H1 (cell line): ENCODE measurements at regions not wholly inside any gene's neighbourhood (a gene's known extent, or its start where the extent isn't known, plus 50 kb on each side); places are given as distances from the start of the nearest gene placed in this dataset.

Experiments
- CTCF ChIA-PET: fragments of 300-600 bp; sonication (Branson Sonifier 250); formaldehyde crosslinking; loops from one replicate; lab custom pipeline; 2021; ENCODE audit not compliant: partially characterized antibody; lab: Charles Lee
- POLR2A ChIA-PET: fragments of 300-600 bp; sonication (Branson Sonifier 250); formaldehyde crosslinking; loops from one replicate; lab custom pipeline; 2021; ENCODE audit warnings: inconsistent platforms; ENCODE audit not compliant: partially characterized antibody; lab: Charles Lee
- DNase-seq, 2 experiments: peaks; one replicate each; pipeline versions ENCODE4 v3.0.0 to v3.0.0-alpha.2; 2010 to 2022; ENCODE audit warnings: low spot score in 2 of 2, low read depth in 1 of 2, mixed read lengths in 1 of 2
- FAIRE-seq: peaks from 2 replicates; lab custom pipeline; 2011; peaks lifted over from hg19 to GRCh38; lab: Jason Lieb, UNC
- H2AFZ ChIP-seq: 2 replicates; pipeline ENCODE4 v1.8.1; 2012; ENCODE audit warnings: low read length, inconsistent platforms
- H2AK5ac ChIP-seq: 2 replicates; pipeline ENCODE4 v1.6.1; 2013; ENCODE audit warnings: low read depth, low read length
- H2BK120ac ChIP-seq: replicated peaks from 2 replicates; pipeline ENCODE3; 2013; ENCODE audit warnings: low read depth, low read length, inconsistent platforms
- H2BK12ac ChIP-seq: 2 replicates; pipeline ENCODE4 v1.6.1; 2013; ENCODE audit warnings: low read depth, low read length
- H2BK15ac ChIP-seq: 2 replicates; pipeline ENCODE4 v1.6.1; 2013; ENCODE audit warnings: low read length
- H2BK20ac ChIP-seq: 2 replicates; pipeline ENCODE4 v1.6.1; 2013; ENCODE audit warnings: low read length
- H2BK5ac ChIP-seq: 2 replicates; pipeline ENCODE4 v1.6.1; 2013; ENCODE audit warnings: low read depth, low read length
- H3K14ac ChIP-seq: 2 replicates; pipeline ENCODE4 v1.6.1; 2013; ENCODE audit warnings: inconsistent platforms; ENCODE audit not compliant: insufficient read length
- H3K18ac ChIP-seq: 2 replicates; pipeline ENCODE4 v1.6.1; 2013; ENCODE audit warnings: low read length; ENCODE audit errors: extremely low read depth
- H3K23ac ChIP-seq: 2 replicates; pipeline ENCODE4 v1.6.1; 2013; ENCODE audit warnings: inconsistent platforms; ENCODE audit not compliant: insufficient read length
- H3K23me2 ChIP-seq: 2 replicates; pipeline ENCODE4 v1.6.1; 2013; ENCODE audit warnings: low read depth, low read length
- H3K27ac ChIP-seq: 2 replicates; pipeline ENCODE4 v1.6.1; 2011; ENCODE audit warnings: low read depth, low read length, inconsistent platforms
- H3K27me3 ChIP-seq, 4 experiments: replicated peaks in 1 of 4; 1 replicate in 1 of 4; 2 replicates in 3 of 4; pipeline versions ENCODE4 v1.6.1 to v1.8.1; 2011 to 2013; ENCODE audit warnings: low read length in 3 of 4, mild to moderate bottlenecking in 3 of 4, inconsistent platforms in 2 of 4, mixed read lengths in 2 of 4, moderate library complexity in 1 of 4; ENCODE audit not compliant: control insufficient read depth in 3 of 4, insufficient read depth in 3 of 4; ENCODE audit errors: extremely low read depth in 1 of 4
- H3K36me3 ChIP-seq, 4 experiments: 2 replicates each; pipeline versions ENCODE4 v1.6.1 to v1.8.1; 2011 to 2013; ENCODE audit warnings: mild to moderate bottlenecking in 4 of 4, low read length in 3 of 4, moderate library complexity in 2 of 4, control low read depth in 1 of 4, inconsistent platforms in 1 of 4; ENCODE audit not compliant: insufficient read depth in 4 of 4, control insufficient read depth in 2 of 4
- H3K4ac ChIP-seq: replicated peaks from 2 replicates; pipeline ENCODE3; 2013; ENCODE audit warnings: low read length, low read depth, mixed read lengths, inconsistent platforms; ENCODE audit not compliant: insufficient read length
- H3K4me1 ChIP-seq, 4 experiments: replicated peaks in 1 of 4; 1 replicate in 1 of 4; 2 replicates in 3 of 4; pipeline versions ENCODE4 v1.6.1 to v1.8.1; 2011 to 2013; ENCODE audit warnings: low read length in 3 of 4, inconsistent platforms in 2 of 4, mixed read lengths in 1 of 4; ENCODE audit not compliant: insufficient read depth in 4 of 4, control insufficient read depth in 3 of 4
- H3K4me2 ChIP-seq, 2 experiments: 2 replicates each; pipeline versions ENCODE4 v1.6.1 to v1.8.1; 2011 to 2013; ENCODE audit warnings: low read depth in 2 of 2, low read length in 2 of 2, control low read depth in 1 of 2, inconsistent platforms in 1 of 2, mild to moderate bottlenecking in 1 of 2; ENCODE audit not compliant: insufficient read depth in 1 of 2
- H3K4me3 ChIP-seq, 4 experiments: fragments of 200-600, 300-600 bp in 1 of 4; sonication (generic), shearing (Covaris generic), sonication (Bioruptor Twin) in 1 of 4; 2 replicates each; pipeline versions ENCODE4 v1.5.1 to v1.8.1; 2011 to 2016; ENCODE audit warnings: low read length in 4 of 4, low read depth in 3 of 4, control low read depth in 2 of 4, inconsistent platforms in 2 of 4, mild to moderate bottlenecking in 2 of 4, mixed read lengths in 1 of 4, moderate library complexity in 1 of 4; ENCODE audit not compliant: insufficient read depth in 2 of 4; ENCODE audit errors: extremely low read depth in 1 of 4
- H3K56ac ChIP-seq: replicated peaks from 2 replicates; pipeline ENCODE3; 2013; ENCODE audit warnings: low read depth, mild to moderate bottlenecking, mixed read lengths, low read length, inconsistent platforms; ENCODE audit not compliant: insufficient read length
- H3K79me1 ChIP-seq: 2 replicates; pipeline ENCODE4 v1.6.1; 2013; ENCODE audit warnings: low read depth, low read length, control low read depth
- H3K79me2 ChIP-seq, 2 experiments: 2 replicates each; pipeline versions ENCODE4 v1.6.1 to v1.8.1; 2012 to 2013; ENCODE audit warnings: low read length in 2 of 2, mild to moderate bottlenecking in 2 of 2, inconsistent platforms in 1 of 2; ENCODE audit not compliant: insufficient read depth in 2 of 2, control insufficient read depth in 1 of 2
- H3K9ac ChIP-seq, 4 experiments: replicated peaks in 1 of 4; 1 replicate in 1 of 4; 2 replicates in 3 of 4; pipeline versions ENCODE4 v1.6.1 to v1.8.1; 2011 to 2013; ENCODE audit warnings: low read depth in 3 of 4, low read length in 3 of 4, control low read depth in 2 of 4, mild to moderate bottlenecking in 2 of 4, moderate library complexity in 2 of 4, inconsistent platforms in 1 of 4; ENCODE audit errors: extremely low read depth in 1 of 4
- H3K9me3 ChIP-seq, 2 experiments: 2 replicates each; pipeline versions ENCODE4 v1.6.1 to v1.8.1; 2012 to 2013; ENCODE audit warnings: mild to moderate bottlenecking in 2 of 2, moderate library complexity in 2 of 2, control low read depth in 1 of 2, inconsistent platforms in 1 of 2, low read depth in 1 of 2, low read length in 1 of 2, mixed read lengths in 1 of 2; ENCODE audit not compliant: insufficient read depth in 2 of 2
- H4K20me1 ChIP-seq, 2 experiments: replicated peaks in 1 of 2; 2 replicates each; pipeline versions ENCODE3 to v1.8.1; 2011 to 2013; ENCODE audit warnings: inconsistent platforms in 2 of 2, low read length in 2 of 2, mild to moderate bottlenecking in 1 of 2; ENCODE audit not compliant: insufficient read depth in 2 of 2, control insufficient read depth in 1 of 2
- H4K5ac ChIP-seq: 2 replicates; pipeline ENCODE4 v1.6.1; 2013; ENCODE audit warnings: low read length, low read depth, mixed read lengths, inconsistent platforms; ENCODE audit not compliant: insufficient read length
- H4K8ac ChIP-seq: 2 replicates; pipeline ENCODE4 v1.8.0; 2013; ENCODE audit warnings: mild to moderate bottlenecking, moderate library complexity, low read length, inconsistent platforms; ENCODE audit not compliant: insufficient read depth; ENCODE audit errors: extremely low read depth
- H4K91ac ChIP-seq: replicated peaks from 2 replicates; pipeline ENCODE3; 2013; ENCODE audit warnings: low read length, mixed read lengths, inconsistent platforms; ENCODE audit not compliant: insufficient read length
- ATF3 ChIP-seq: IDR thresholded peaks from 2 replicates; pipeline ENCODE4 v1.6.1; 2011; ENCODE audit warnings: low read depth, mild to moderate bottlenecking, low read length; ENCODE audit not compliant: insufficient read depth
- BACH1 ChIP-seq: IDR thresholded peaks from 2 replicates; pipeline ENCODE4 v1.6.1; 2012; ENCODE audit warnings: low read length, improper control_type of control experiment
- BCL11A ChIP-seq, 2 experiments: IDR thresholded peaks; one replicate each; pipeline ENCODE4 v1.6.1; 2011; ENCODE audit warnings: low read depth in 2 of 2, low read length in 2 of 2, mild to moderate bottlenecking in 2 of 2
- CHD2 ChIP-seq: IDR thresholded peaks from 2 replicates; pipeline ENCODE4 v1.6.1; 2012; ENCODE audit warnings: low read length, improper control_type of control experiment
- FOSL1 ChIP-seq: IDR thresholded peaks from 2 replicates; pipeline ENCODE4 v1.6.1; 2011; ENCODE audit warnings: mild to moderate bottlenecking, low read depth, low read length, moderate library complexity; ENCODE audit not compliant: insufficient read depth
- GTF2F1 ChIP-seq: IDR thresholded peaks from 2 replicates; pipeline ENCODE4 v1.6.1; 2012; ENCODE audit warnings: low read depth, low read length, improper control_type of control experiment, borderline replicate concordance
- HDAC6 ChIP-seq: IDR thresholded peaks from one replicate; pipeline ENCODE4 v1.7.1; 2012; ENCODE audit warnings: low read depth, mild to moderate bottlenecking, inconsistent platforms, low read length, moderate library complexity
- MAFK ChIP-seq: IDR thresholded peaks from 2 replicates; pipeline ENCODE4 v1.6.1; 2012; ENCODE audit warnings: low read depth, mild to moderate bottlenecking, improper control_type of control experiment, low read length
- MAX ChIP-seq: IDR thresholded peaks from 2 replicates; pipeline ENCODE4 v1.6.1; 2012; ENCODE audit warnings: inconsistent platforms
- PHF8 ChIP-seq: fragments of 200-600 bp; sonication (generic); conservative IDR thresholded peaks from 2 replicates; pipeline ENCODE4 v1.7.1; 2012; ENCODE audit warnings: low read depth, mild to moderate bottlenecking, inconsistent platforms, low read length, moderate library complexity
- POU5F1 ChIP-seq: IDR thresholded peaks from 2 replicates; pipeline ENCODE4 v1.6.1; 2011; ENCODE audit warnings: low read depth, mild to moderate bottlenecking, low read length, moderate library complexity
- RAD21 ChIP-seq, 2 experiments: IDR thresholded peaks in 1 of 2; conservative IDR thresholded peaks in 1 of 2; 2 replicates each; pipeline ENCODE4 v1.6.1; 2011; ENCODE audit warnings: low read depth in 2 of 2, low read length in 2 of 2, improper control_type of control experiment in 1 of 2, inconsistent platforms in 1 of 2, mild to moderate bottlenecking in 1 of 2, moderate library complexity in 1 of 2
- RBBP5 ChIP-seq: IDR thresholded peaks from 2 replicates; pipeline ENCODE4 v1.7.1; 2012; ENCODE audit warnings: low read depth, mild to moderate bottlenecking, inconsistent platforms, low read length, moderate library complexity, borderline replicate concordance
- SIRT6 ChIP-seq: IDR thresholded peaks from one replicate; pipeline ENCODE4 v1.7.1; 2012; ENCODE audit warnings: low read length, inconsistent platforms
- TCF12 ChIP-seq: IDR thresholded peaks from 2 replicates; pipeline ENCODE4 v1.6.1; 2011; ENCODE audit warnings: low read depth, mild to moderate bottlenecking, low read length
- WGBS, 2 experiments: shearing (Covaris generic) in 1 of 2; methylation state at CpG; one replicate each; pipeline versions ENCODE4 v1.1.6 to v1.1.7; 2013 to 2015; ENCODE audit warnings: low lambda C conversion rate in 2 of 2, mixed read lengths in 2 of 2, inconsistent platforms in 1 of 2, low coverage in 1 of 2, missing lambda C conversion rate in 1 of 2; ENCODE audit not compliant: insufficient replicate concordance in 2 of 2, insufficient coverage in 1 of 2, insufficient read length in 1 of 2; ENCODE audit errors: extremely low coverage in 1 of 2, missing lambda C conversion rate in 1 of 2; 5-methylcytosine and 5-hydroxymethylcytosine counted together

DNA sequence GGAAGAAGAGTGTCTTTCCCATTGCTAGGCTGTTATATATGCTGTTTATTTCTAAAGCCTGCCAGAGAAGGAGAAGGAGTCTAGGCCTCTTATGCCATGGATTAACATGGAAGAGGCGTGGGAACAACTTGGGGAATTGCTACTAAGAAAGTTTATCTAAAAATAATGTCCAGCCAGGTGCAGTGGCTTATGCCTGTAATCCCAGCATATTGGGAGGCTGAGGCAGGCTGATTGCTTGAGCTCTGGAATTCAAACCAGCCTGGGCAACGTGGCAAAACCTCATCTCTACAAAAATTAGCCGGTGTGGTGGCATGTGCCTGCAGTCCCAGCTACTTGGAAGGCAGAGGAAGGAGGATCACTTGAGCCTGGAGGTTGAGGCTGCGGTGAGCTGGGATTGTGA, 51.7 kb upstream of the ARPP19 start:
- Histone ChIP-seq H4K20me1 (no peaks in the 10 kb centered on the region), H3K14ac (no peak overlapping the region), H2BK20ac (no peak overlapping the region), H3K4me1 (no peaks in the 10 kb centered on the region), H3K4me2 (no peak overlapping the region), H3K23ac (no peak overlapping the region), H2BK5ac (no peak overlapping the region), H3K27ac (no peak overlapping the region), H2BK120ac (no peak overlapping the region), H3K79me1 (no peaks in the 10 kb centered on the region), H4K5ac (no peak overlapping the region), H4K91ac (no peak overlapping the region), H3K4ac (no peak overlapping the region), H2AK5ac (no peak overlapping the region), H2BK15ac (no peak overlapping the region), H3K9me3 (no peaks in the 10 kb centered on the region), H4K8ac (no peak overlapping the region), H2BK12ac (no peak overlapping the region), H3K27me3 (no peaks in the 10 kb centered on the region), H3K79me2 (no peaks in the 10 kb centered on the region), H3K56ac (no peak overlapping the region), H3K18ac (no peak overlapping the region), H3K36me3 (no peaks in the 10 kb centered on the region; a peak in 1 of 8 replicates), H3K4me3 (no peak overlapping the region), H3K9ac (no peak overlapping the region), H2AFZ (no peak overlapping the region), H3K23me2 (no peaks in the 10 kb centered on the region)
- FAIRE-seq (no peak), DNase-seq (no peak)
- ChIA-PET POLR2A (no interaction called here), CTCF (no interaction called here)
- 85% methylated on average over 4 of the region's 4 CpGs; no CpG with 5 or more reads in 1 of the 2 experiments for WGBS, 2 experiments
- TF ChIP-seq GTF2F1 (no peak), RBBP5 (no peak), BCL11A (IDR thresholded peaks at IDR 0.05; ENCODE audit: low read depth in 2 of 2, low read length in 2 of 2) (no peak), TCF12 (no peak), CHD2 (no peak), SIRT6 (no peak), BACH1 (no peak), FOSL1 (no peak), MAX (no peak), PHF8 (no peak), MAFK (no peak), RAD21 (IDR thresholded peaks at IDR 0.05 in 1 of 2, conservative IDR thresholded peaks at IDR 0.05 in 1 of 2; ENCODE audit: low read depth in 2 of 2, low read length in 2 of 2) (no peak), ATF3 (no peak), HDAC6 (no peak), POU5F1 (no peak)
